ENCODE measurements at regions not wholly inside any gene's neighbourhood (a gene's known extent, or its start where the extent isn't known, plus 50 kb on each side); places are given as distances from the start of the nearest gene placed in this dataset.

DNA sequence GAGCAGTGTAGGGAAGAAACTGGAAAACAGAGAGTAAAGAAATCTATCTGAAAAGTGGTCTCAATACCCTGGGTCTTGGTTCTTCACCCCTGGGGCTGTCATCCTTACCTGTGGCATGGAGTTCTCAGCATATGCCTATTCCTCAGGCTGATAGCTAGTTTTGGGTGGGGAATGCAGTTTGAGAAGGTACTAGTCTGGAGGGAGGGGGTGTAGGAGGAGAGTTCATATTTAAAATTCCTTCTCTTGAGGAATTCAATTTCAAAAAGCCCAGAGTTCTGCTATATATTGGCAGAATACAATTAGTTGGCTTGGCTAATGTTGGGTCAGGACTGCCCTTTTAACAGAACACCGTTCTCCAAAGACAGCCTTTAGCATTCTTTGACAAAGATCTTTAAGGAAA is 82.9 kb upstream of the NPHP3 start:
- ChIA-PET CTCF (no interaction called here), POLR2A (no interaction called here), RAD21 (ENCODE audit: low non-redundant PET in 1 of 2, low total read pairs in 2 of 2, uncharacterized antibody in 2 of 2, unreplicated experiment in 2 of 2) (no interaction called here)
- no peaks in the 10 kb centered on the region for H3K9me2 ChIP-seq (ENCODE audit: insufficient read depth)
- H3K27me3 ChIP-seq (ENCODE audit: insufficient read depth, low read length), result 0 out of 2 replicates have a peak, but pooled peaks cover 6% of the 10 kb centered on the region
- H3K4me2 ChIP-seq (ENCODE audit: low read length), result no peak overlapping the region
- BruUV-seq (replicated peaks), result no TSS peak
- no peak overlapping the region for H2AFZ ChIP-seq (ENCODE audit: low read depth, low read length, poor library complexity, severe bottlenecking)
- H3K9ac ChIP-seq (ENCODE audit: low read length), result no peak overlapping the region
- no peak overlapping the region for H3K4me3 ChIP-seq (replicated peaks in 1 of 2; ENCODE audit: low read depth in 1 of 2, low read length in 2 of 2)
- intact Hi-C loops (cut with micrococcal nuclease), result loop anchor here (10.0 kb wide), 2 partner anchors 60 to 580 kb away; no protein-coding TSS in a partner anchor
- no peak overlapping the region for H3K27ac ChIP-seq (ENCODE audit: low read depth, low read length)
- no peak for DNase-seq (ENCODE audit: low read depth, low spot score)
- no peak for ATAC-seq
- TF ChIP-seq SP1 (IDR thresholded peaks at IDR 0.05; ENCODE audit: low read depth), result no peak
- TF ChIP-seq, protein P1, sequence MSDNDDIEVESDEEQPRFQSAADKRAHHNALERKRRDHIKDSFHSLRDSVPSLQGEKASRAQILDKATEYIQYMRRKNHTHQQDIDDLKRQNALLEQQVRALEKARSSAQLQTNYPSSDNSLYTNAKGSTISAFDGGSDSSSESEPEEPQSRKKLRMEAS (IDR thresholded peaks at IDR 0.05), result no peak
- TF ChIP-seq EZH2 (IDR thresholded peaks at IDR 0.05), result no peak
- TF ChIP-seq CBX3 (IDR thresholded peaks at IDR 0.05; ENCODE audit: low read depth), result no peak
- TF ChIP-seq, protein P2, sequence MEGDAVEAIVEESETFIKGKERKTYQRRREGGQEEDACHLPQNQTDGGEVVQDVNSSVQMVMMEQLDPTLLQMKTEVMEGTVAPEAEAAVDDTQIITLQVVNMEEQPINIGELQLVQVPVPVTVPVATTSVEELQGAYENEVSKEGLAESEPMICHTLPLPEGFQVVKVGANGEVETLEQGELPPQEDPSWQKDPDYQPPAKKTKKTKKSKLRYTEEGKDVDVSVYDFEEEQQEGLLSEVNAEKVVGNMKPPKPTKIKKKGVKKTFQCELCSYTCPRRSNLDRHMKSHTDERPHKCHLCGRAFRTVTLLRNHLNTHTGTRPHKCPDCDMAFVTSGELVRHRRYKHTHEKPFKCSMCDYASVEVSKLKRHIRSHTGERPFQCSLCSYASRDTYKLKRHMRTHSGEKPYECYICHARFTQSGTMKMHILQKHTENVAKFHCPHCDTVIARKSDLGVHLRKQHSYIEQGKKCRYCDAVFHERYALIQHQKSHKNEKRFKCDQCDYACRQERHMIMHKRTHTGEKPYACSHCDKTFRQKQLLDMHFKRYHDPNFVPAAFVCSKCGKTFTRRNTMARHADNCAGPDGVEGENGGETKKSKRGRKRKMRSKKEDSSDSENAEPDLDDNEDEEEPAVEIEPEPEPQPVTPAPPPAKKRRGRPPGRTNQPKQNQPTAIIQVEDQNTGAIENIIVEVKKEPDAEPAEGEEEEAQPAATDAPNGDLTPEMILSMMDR (IDR thresholded peaks at IDR 0.05 in 2 of 3, conservative IDR thresholded peaks at IDR 0.05 in 1 of 3; ENCODE audit: borderline replicate concordance in 1 of 3, insufficient read depth in 1 of 3, low read depth in 2 of 3, low read length in 2 of 3), result no peak
- TF ChIP-seq RAD21 (IDR thresholded peaks at IDR 0.05; ENCODE audit: low read depth), result no peak
- no peak for TF ChIP-seq CEBPB (IDR thresholded peaks at IDR 0.05; ENCODE audit: low read depth)
- TF ChIP-seq ZFX (IDR thresholded peaks at IDR 0.05), result no peak
- no peak for TF ChIP-seq EZH2phosphoT487 (IDR thresholded peaks at IDR 0.05; ENCODE audit: borderline replicate concordance)
- no peak for TF ChIP-seq FOSL1 (IDR thresholded peaks at IDR 0.05; ENCODE audit: low read depth)
- TF ChIP-seq, protein P3, sequence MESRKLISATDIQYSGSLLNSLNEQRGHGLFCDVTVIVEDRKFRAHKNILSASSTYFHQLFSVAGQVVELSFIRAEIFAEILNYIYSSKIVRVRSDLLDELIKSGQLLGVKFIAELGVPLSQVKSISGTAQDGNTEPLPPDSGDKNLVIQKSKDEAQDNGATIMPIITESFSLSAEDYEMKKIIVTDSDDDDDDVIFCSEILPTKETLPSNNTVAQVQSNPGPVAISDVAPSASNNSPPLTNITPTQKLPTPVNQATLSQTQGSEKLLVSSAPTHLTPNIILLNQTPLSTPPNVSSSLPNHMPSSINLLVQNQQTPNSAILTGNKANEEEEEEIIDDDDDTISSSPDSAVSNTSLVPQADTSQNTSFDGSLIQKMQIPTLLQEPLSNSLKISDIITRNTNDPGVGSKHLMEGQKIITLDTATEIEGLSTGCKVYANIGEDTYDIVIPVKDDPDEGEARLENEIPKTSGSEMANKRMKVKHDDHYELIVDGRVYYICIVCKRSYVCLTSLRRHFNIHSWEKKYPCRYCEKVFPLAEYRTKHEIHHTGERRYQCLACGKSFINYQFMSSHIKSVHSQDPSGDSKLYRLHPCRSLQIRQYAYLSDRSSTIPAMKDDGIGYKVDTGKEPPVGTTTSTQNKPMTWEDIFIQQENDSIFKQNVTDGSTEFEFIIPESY (IDR thresholded peaks at IDR 0.05; ENCODE audit: extremely low read depth, insufficient replicate concordance, low read length), result no peak
- TF ChIP-seq POLR2AphosphoS5 (IDR thresholded peaks at IDR 0.05; ENCODE audit: low read depth, low read length), result no peak
- no peak for TF ChIP-seq ELF1 (IDR thresholded peaks at IDR 0.05; ENCODE audit: borderline replicate concordance, low read depth)
- no peak for TF ChIP-seq EGR1 (IDR thresholded peaks at IDR 0.05; ENCODE audit: low read depth)
- no peak for TF ChIP-seq SRF (IDR thresholded peaks at IDR 0.05; ENCODE audit: low read depth)
- TF ChIP-seq, protein P4, sequence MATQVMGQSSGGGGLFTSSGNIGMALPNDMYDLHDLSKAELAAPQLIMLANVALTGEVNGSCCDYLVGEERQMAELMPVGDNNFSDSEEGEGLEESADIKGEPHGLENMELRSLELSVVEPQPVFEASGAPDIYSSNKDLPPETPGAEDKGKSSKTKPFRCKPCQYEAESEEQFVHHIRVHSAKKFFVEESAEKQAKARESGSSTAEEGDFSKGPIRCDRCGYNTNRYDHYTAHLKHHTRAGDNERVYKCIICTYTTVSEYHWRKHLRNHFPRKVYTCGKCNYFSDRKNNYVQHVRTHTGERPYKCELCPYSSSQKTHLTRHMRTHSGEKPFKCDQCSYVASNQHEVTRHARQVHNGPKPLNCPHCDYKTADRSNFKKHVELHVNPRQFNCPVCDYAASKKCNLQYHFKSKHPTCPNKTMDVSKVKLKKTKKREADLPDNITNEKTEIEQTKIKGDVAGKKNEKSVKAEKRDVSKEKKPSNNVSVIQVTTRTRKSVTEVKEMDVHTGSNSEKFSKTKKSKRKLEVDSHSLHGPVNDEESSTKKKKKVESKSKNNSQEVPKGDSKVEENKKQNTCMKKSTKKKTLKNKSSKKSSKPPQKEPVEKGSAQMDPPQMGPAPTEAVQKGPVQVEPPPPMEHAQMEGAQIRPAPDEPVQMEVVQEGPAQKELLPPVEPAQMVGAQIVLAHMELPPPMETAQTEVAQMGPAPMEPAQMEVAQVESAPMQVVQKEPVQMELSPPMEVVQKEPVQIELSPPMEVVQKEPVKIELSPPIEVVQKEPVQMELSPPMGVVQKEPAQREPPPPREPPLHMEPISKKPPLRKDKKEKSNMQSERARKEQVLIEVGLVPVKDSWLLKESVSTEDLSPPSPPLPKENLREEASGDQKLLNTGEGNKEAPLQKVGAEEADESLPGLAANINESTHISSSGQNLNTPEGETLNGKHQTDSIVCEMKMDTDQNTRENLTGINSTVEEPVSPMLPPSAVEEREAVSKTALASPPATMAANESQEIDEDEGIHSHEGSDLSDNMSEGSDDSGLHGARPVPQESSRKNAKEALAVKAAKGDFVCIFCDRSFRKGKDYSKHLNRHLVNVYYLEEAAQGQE (IDR thresholded peaks at IDR 0.05; ENCODE audit: low read depth), result no peak
- no peak for TF ChIP-seq SIN3A (IDR thresholded peaks at IDR 0.05; ENCODE audit: low read depth)
- TF ChIP-seq POLR2A (IDR thresholded peaks at IDR 0.05; ENCODE audit: borderline replicate concordance, extremely low read depth, insufficient read depth, insufficient read length), result no peak
- TF ChIP-seq, protein P5, sequence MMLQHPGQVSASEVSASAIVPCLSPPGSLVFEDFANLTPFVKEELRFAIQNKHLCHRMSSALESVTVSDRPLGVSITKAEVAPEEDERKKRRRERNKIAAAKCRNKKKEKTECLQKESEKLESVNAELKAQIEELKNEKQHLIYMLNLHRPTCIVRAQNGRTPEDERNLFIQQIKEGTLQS (IDR thresholded peaks at IDR 0.05), result no peak
- TF ChIP-seq YY1 (IDR thresholded peaks at IDR 0.05; ENCODE audit: extremely low read depth, insufficient replicate concordance, low read depth, low read length), result no peak
- H3K36me3 ChIP-seq (ENCODE audit: control insufficient read depth in 1 of 2, insufficient read depth in 2 of 2, low read length in 2 of 2), result no peaks in the 10 kb centered on the region
- H3K79me2 ChIP-seq (ENCODE audit: insufficient read depth, low read length), result no peaks in the 10 kb centered on the region
- no peaks in the 10 kb centered on the region for H3K4me1 ChIP-seq (ENCODE audit: control insufficient read depth in 1 of 2, insufficient read depth in 2 of 2, low read length in 2 of 2)
- H4K20me1 ChIP-seq (ENCODE audit: insufficient read depth), result no peaks in the 10 kb centered on the region
- no peaks in the 10 kb centered on the region for H3K9me3 ChIP-seq (ENCODE audit: control insufficient read depth in 1 of 2, insufficient read depth in 1 of 2, low read depth in 1 of 2, low read length in 2 of 2)

All from HCT116 (cell line).